ENCODE measurements at regions not wholly inside any gene's neighbourhood (a gene's known extent, or its start where the extent isn't known, plus 50 kb on each side); places are given as distances from the start of the nearest gene placed in this dataset.

GRCh38 chr4:133713340-133713739, 488.2 kb downstream of the PABPC4L start:
- TF ChIP-seq POLR2A (IDR thresholded peaks at IDR 0.05) (no peak), CTCF (IDR thresholded peaks at IDR 0.05) (no peak)
